KMS-11 (cell line): ENCODE measurements at regions not wholly inside any gene's neighbourhood (a gene's known extent, or its start where the extent isn't known, plus 50 kb on each side); places are given as distances from the start of the nearest gene placed in this dataset.

Source experiments
- H2AFZ ChIP-seq: fragments of 200-600 bp; sonication (generic); 2 replicates; pipeline ENCODE4 v1.6.1; 2016; ENCODE audit warnings: antibody characterized with exemption, mixed run types, low read depth
- H3K27ac ChIP-seq: fragments of 200-600 bp; sonication (generic); 2 replicates; pipeline ENCODE4 v1.6.1; 2016; ENCODE audit warnings: mild to moderate bottlenecking, mixed run types
- H3K27me3 ChIP-seq: fragments of 200-600 bp; sonication (generic); 2 replicates; pipeline ENCODE4 v1.6.1; 2017; ENCODE audit warnings: mild to moderate bottlenecking, low read depth, mixed run types, moderate library complexity; ENCODE audit not compliant: insufficient read depth
- H3K36me3 ChIP-seq: fragments of 200-600 bp; sonication (generic); 2 replicates; pipeline ENCODE4 v1.6.1; 2017; ENCODE audit warnings: mild to moderate bottlenecking, mixed run types; ENCODE audit not compliant: insufficient read depth
- H3K4me1 ChIP-seq: fragments of 200-600 bp; sonication (generic); 2 replicates; pipeline ENCODE4 v1.6.1; 2016; ENCODE audit warnings: mild to moderate bottlenecking, low read depth, mixed run types; ENCODE audit not compliant: poor library complexity, severe bottlenecking
- H3K4me2 ChIP-seq: fragments of 200-600 bp; sonication (generic); 2 replicates; pipeline ENCODE4 v1.7.0; 2016; ENCODE audit warnings: mild to moderate bottlenecking, mixed run types
- H3K4me3 ChIP-seq: fragments of 200-600 bp; sonication (generic); IDR thresholded peaks from 2 replicates; pipeline ENCODE4 v1.6.1; 2017; ENCODE audit warnings: low read depth, low read length, mixed read lengths; ENCODE audit not compliant: insufficient read depth
- H3K79me2 ChIP-seq: fragments of 200-600 bp; sonication (generic); 2 replicates; pipeline ENCODE4 v1.6.1; 2016; ENCODE audit warnings: low read depth, mixed run types; ENCODE audit not compliant: insufficient read depth
- H3K9ac ChIP-seq: fragments of 200-600 bp; sonication (generic); 2 replicates; pipeline ENCODE4 v1.6.1; 2016; ENCODE audit warnings: mild to moderate bottlenecking, mixed run types
- H4K20me1 ChIP-seq: fragments of 200-600 bp; sonication (generic); 2 replicates; pipeline ENCODE4 v1.6.1; 2016; ENCODE audit warnings: mild to moderate bottlenecking, mixed run types; ENCODE audit not compliant: insufficient read depth
- CTCF ChIP-seq: fragments of 200-600 bp; sonication (generic); conservative IDR thresholded peaks from 2 replicates; pipeline ENCODE4 v1.6.1; 2017; ENCODE audit warnings: low read depth, mild to moderate bottlenecking, antibody characterized with exemption, low read length, moderate library complexity, mixed read lengths

DNA sequence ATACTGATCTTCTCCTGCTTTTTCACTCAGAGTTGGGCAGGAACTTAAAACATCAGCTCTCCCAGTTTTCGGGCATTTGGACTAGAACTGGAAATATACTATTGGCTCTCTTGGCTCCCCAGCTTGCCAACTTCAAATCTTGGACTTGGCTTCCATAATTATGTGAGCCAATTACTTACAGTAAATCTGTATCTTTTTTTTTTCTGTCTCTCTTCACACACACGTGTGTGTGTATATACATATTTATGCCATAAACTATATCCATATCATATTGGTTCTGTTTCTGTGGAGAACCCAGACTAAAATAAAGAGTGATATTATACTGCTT, 379.6 kb upstream of the PRR16 start:
- Histone ChIP-seq H2AFZ (no peak overlapping the region), H3K4me2 (no peak overlapping the region; the same call in 1 of the 2 replicates), H3K4me1 (peaks cover 51% of the 10 kb centered on the region), H4K20me1 (no peaks in the 10 kb centered on the region), H3K36me3 (no peaks in the 10 kb centered on the region), H3K27me3 (no peaks in the 10 kb centered on the region), H3K9ac (no peak overlapping the region), H3K27ac (no peak overlapping the region), H3K4me3 (no peak overlapping the region), H3K79me2 (no peaks in the 10 kb centered on the region)
- no peak for TF ChIP-seq CTCF

- H3K36me3 ChIP-seq: no peaks in the 10 kb centered on the region
These were observed 378.0 kb upstream of the PRR16 start for GRCh38 chr5:120086081-120086480.

GRCh38 chr5:120088412-120088811, 375.7 kb upstream of the PRR16 start:
- Histone ChIP-seq H3K9ac (no peak overlapping the region), H3K27ac (no peak overlapping the region), H3K4me2 (no peak overlapping the region), H3K4me3 (no peak overlapping the region), H3K4me1 (peaks cover 12% of the 10 kb centered on the region), H3K79me2 (no peaks in the 10 kb centered on the region), H4K20me1 (no peaks in the 10 kb centered on the region), H3K36me3 (no peaks in the 10 kb centered on the region), H3K27me3 (no peaks in the 10 kb centered on the region), H2AFZ (no peak overlapping the region)
- no peak for TF ChIP-seq CTCF

More at GRCh38 chr5:120086081-120086480, 378.0 kb upstream of the PRR16 start:
- no peak for TF ChIP-seq CTCF
- Histone ChIP-seq H3K27ac (no peak overlapping the region), H3K9ac (no peak overlapping the region), H3K4me2 (no peak overlapping the region), H2AFZ (no peak overlapping the region), H3K4me3 (no peak overlapping the region), H3K27me3 (no peaks in the 10 kb centered on the region), H3K79me2 (no peaks in the 10 kb centered on the region), H3K4me1 (peaks cover 36% of the 10 kb centered on the region), H4K20me1 (no peaks in the 10 kb centered on the region)

DNA sequence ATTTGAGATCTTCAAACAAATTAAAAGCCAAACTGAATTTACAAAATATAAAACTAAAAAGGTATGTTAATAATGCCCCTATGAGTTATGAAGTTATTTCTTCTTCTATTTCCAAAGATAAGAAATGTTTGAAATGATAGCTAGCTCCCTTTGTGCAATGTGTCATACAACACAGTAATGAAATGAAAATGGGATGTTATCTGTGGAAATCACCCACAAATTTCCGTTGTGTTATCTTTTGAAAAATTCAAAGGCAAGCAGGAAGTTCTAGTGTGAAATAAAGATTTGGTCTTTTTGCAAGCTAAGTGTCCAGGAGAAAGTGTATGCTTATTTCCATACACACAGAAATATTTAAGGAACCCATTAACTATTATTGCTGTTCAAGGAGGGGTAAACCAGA, 375.3 kb upstream of the PRR16 start:
- Histone ChIP-seq H4K20me1 (no peaks in the 10 kb centered on the region), H3K79me2 (no peaks in the 10 kb centered on the region), H2AFZ (no peak overlapping the region), H3K4me3 (no peak overlapping the region), H3K4me1 (peaks cover 8% of the 10 kb centered on the region), H3K27ac (no peak overlapping the region), H3K27me3 (no peaks in the 10 kb centered on the region), H3K9ac (no peak overlapping the region), H3K36me3 (no peaks in the 10 kb centered on the region), H3K4me2 (no peak overlapping the region)
- TF ChIP-seq CTCF: no peak
